Cardiac fibroblast (primary cell): ENCODE measurements at regions not wholly inside any gene's neighbourhood (a gene's known extent, or its start where the extent isn't known, plus 50 kb on each side); places are given as distances from the start of the nearest gene placed in this dataset.

Experiments used
- DNase-seq, 2 donors: peaks; one replicate each; pipeline versions ENCODE4 v3.0.0 to v3.0.0-alpha.2; 2010; ENCODE audit warnings: low read depth in 2 of 2
- H3K4me3 ChIP-seq, 2 donors: replicated peaks in 1 of 2; 1 replicate in 1 of 2; 2 replicates in 1 of 2; pipeline ENCODE4 v1.5.1; 2011; ENCODE audit warnings: low read depth in 2 of 2, low read length in 2 of 2, mild to moderate bottlenecking in 2 of 2, moderate library complexity in 1 of 2
- CTCF ChIP-seq: IDR thresholded peaks from one replicate; pipeline ENCODE4 v1.5.1; 2011; ENCODE audit warnings: low read depth, mild to moderate bottlenecking, low read length, inconsistent platforms

- no peak for DNase-seq
- TF ChIP-seq CTCF = no peak
- no peak overlapping the region for H3K4me3 ChIP-seq
Measured at GRCh38 chr7:69182596-69183467, 415.4 kb upstream of the AUTS2 start.

GRCh38 chr7:69184339-69184738 is 413.9 kb upstream of the AUTS2 start:
- TF ChIP-seq CTCF = no peak
- H3K4me3 ChIP-seq = no peak overlapping the region
- DNase-seq = no peak

- no peak for DNase-seq
- no peak for TF ChIP-seq CTCF
- H3K4me3 ChIP-seq = no peak overlapping the region
Measured at GRCh38 chr7:69185170-69185569, 413.1 kb upstream of the AUTS2 start.

- TF ChIP-seq CTCF = no peak
- DNase-seq = no peak
- no peak overlapping the region for H3K4me3 ChIP-seq
Measured at GRCh38 chr7:69186974-69187373, 411.3 kb upstream of the AUTS2 start.

- H3K4me3 ChIP-seq = no peak overlapping the region
- no peak for TF ChIP-seq CTCF
- DNase-seq = no peak
Measured at GRCh38 chr7:69187824-69188333, 410.4 kb upstream of the AUTS2 start.

- TF ChIP-seq CTCF = no peak
- no peak for DNase-seq
- no peak overlapping the region for H3K4me3 ChIP-seq
Measured at GRCh38 chr7:69189406-69189805, 408.9 kb upstream of the AUTS2 start.

- no peak for TF ChIP-seq CTCF
- DNase-seq = no peak
- H3K4me3 ChIP-seq = no peak overlapping the region
Measured at GRCh38 chr7:69190025-69190424, 408.2 kb upstream of the AUTS2 start.
